Urothelium cell line (cell line): ENCODE measurements at regions not wholly inside any gene's neighbourhood (a gene's known extent, or its start where the extent isn't known, plus 50 kb on each side); places are given as distances from the start of the nearest gene placed in this dataset.
A peak's percentile ranks its signal among the peaks of the same experiment; 100 is the strongest.

ENCODE experiments used
- DNase-seq: peaks from one replicate; pipeline ENCODE4 v3.0.0; 2011; ENCODE audit warnings: low spot score, mixed read lengths
- FAIRE-seq: peaks from 2 replicates; lab custom pipeline; 2011; peaks lifted over from hg19 to GRCh38; lab: Jason Lieb, UNC

DNA sequence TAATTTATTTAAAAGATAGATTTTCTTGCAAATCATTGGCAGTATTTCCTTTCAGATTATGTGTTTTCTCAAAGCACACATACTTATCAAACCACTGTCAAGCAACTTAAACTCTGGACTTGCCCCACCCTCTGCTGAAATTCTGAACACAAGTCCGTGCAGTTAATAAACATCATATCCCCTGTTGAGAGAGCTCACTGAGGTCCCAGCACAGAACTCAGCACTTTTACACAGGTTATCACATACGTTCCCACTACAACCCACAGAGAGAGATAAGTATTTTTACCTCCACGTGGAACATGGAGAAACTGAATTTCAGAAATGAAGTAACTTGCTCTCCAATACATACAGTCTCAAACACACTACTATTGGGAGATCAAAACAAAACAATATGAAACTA is 267.6 kb upstream of the IGF1R start:
- DNase-seq (no peak), FAIRE-seq (no peak)

DNA sequence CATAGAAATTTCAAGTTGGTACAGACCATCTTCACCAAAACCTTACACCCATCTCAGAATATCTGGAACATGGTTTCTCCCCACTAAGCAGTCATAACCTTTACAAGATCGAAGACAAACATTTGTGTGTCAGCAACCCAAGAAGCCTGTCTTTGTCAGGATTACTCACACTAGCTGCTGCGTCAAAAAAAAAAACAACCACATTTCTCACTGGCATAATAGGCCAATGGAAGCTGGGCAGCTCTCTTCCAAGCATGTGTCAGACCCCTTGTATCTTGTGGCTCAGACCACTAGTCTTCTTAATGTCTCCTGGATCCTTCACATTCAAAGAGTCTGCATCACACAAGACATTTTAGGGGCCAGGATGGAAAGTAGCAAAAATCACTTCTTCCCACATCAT is 266.9 kb upstream of the IGF1R start:
- DNase-seq (no peak), FAIRE-seq (no peak)

DNA sequence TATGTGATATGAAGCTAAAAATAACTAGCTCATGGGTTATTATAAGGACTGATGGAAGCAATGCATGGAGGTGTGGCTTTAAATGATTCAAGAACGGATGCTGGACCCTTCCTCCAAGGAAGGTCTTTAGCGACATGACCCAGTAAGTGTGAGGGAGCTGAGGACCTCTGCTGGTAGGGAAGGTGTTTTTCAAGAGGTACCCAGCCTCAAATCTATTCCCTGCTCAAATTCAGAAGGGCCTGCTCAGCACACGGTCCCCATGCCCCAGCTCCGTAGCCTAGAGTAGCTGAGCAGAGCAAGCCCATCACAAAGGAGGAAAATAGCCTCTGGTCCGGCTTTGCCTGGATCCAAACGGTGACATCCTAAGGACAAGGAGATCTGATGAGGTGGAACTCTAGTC is 266.2 kb upstream of the IGF1R start:
- no peak for DNase-seq
- FAIRE-seq = no peak

DNA sequence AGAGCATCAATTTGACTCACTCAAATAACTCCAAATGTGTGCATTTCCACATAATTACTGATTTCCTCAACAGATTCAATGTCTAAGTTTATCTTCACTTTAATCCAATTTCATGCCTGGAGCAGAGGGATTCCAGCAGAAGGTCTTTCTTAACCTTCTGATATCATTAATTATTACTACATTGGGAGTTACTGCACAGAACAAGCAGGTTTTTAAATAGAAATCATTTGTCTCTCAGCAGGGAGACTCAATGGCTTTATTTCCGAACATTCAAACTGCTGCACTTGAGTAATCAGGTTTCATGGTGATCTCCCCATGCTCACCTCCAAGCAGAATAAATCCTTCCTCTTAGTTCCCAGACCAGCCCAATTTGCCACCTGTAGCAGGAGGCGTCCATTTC is 264.8 kb upstream of the IGF1R start:
- FAIRE-seq (no peak), DNase-seq (no peak)

DNA sequence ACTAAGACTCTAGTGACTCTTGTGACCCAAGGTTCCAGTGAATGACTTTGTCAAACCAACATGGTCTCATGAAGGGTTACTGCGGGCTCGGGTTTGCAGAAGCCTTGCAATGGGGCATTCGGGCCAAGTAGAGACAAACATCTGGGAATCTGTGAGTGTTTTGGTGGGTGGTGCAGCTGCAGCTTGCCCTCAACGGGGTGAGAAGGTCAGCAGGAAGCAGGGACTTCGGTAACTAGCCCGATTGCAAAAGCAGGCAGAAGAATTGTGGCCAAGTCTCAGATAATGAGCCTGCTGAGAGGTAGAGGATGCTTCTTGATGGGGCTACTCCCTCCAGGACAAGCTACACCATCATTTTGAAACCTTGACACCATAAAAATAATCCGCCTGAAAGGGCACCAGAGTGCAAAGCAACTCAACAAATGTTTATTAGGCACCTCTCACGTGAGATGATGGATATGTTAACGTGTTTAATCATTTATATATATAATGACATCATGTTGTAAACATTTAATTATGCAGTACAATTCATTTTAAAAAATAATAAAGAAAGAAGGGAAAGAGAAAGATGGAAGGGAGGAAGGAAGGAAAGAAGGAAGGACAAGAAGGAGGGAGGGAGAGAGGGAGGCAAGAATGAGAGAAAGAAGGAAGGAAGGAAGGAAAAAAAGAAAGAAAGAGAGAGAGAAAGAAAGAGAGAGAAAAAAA is 263.9 kb upstream of the IGF1R start:
- no peak for DNase-seq
- FAIRE-seq = no peak

DNA sequence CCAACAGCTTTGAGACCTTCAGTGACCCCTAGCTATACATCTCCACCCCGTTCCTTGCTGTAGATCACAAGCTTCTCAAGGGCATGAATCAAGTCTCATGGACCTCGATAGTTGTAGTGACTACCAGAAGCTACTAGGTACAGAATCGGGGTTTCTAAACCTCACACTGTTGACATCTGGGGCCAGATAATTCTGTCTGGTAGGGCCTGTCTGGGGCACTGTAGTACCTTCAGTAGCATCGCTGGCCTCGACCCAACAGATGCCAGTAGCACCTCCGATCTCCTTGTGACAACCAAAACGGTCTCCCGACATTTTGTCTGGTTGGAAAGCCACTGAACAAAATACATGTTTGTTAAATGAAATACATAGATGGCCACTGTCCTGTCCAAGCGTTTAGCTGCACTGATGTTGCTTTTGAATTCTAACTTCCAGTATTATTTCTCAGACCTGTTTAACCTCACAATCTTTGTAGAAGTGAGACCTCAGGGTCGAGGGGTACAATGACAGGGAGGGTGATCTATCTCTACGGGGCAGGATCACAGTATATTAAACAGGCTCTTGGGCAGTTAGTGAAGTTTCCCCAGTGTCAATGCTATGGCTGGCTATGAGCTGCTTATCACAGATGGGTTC is 262.5 kb upstream of the IGF1R start:
- DNase-seq (no peak), FAIRE-seq (peak; percentile 46)

DNA sequence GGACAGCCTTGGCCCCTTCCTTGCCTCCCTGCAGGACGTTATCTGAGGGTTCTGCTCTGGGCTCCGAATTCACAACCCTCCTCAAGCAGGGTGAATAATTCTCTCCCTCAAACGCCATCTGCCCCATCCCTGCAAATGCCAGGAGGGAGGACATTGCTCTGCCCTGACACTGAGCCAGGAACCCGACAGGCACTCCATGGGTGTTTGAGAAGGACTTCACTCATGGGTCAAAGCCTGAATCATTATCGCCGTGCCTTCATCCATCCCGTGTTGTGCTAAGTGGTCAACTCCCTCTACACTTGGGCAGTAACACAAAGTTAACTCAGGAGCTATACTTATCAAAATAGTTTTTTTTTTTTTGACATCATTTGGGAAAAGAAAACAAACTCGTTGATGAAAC is 261.8 kb upstream of the IGF1R start:
- FAIRE-seq (no peak), DNase-seq (no peak)

DNA sequence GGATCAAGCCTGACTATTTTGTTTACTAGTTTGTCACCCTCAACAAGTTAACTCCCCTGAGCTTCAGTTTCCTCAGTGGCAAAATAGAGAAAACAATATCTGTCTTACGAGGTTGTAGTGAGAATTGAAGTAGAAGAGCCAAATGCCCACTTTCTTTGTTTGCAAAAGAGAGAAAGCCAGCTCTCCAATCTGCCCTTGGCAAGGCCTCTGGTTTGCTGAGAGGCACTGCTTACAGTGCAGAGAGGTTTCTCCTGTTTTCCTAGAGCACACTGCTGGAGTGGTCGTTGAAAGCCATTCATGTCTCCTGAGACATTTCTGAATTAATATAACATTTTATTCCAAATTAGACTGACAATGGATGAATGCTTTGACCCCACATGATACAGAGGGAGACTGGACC is 260.5 kb upstream of the IGF1R start:
- FAIRE-seq (no peak), DNase-seq (no peak)

DNA sequence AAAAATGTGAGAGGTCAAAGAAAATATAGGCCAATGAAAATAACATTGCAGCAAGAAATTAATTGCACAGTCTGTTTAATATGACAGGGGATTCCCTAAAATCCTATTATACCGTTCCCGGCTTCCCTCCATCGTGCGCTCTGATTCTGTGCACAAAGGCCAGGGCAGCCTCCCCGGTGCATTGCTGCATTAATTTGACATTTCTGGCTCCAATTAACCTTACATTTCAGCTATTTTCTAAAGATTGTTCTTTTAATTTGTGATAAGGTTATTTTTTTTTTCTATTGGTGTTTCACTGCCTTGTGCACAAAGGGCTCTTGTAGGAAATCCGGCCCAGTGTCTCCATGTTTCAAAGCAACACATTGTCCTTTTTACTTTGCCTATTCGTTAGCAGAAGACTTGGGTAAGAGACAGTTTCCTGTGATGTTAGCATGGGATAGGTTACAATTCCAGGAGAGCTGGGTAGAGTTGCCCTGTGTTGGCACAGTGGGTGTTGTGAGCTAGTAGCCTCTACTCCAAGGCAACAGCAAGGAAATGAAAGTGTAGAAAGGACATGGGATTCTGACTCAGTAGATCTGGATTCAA is 257.3 kb upstream of the IGF1R start:
- no peak for FAIRE-seq
- DNase-seq = no peak

DNA sequence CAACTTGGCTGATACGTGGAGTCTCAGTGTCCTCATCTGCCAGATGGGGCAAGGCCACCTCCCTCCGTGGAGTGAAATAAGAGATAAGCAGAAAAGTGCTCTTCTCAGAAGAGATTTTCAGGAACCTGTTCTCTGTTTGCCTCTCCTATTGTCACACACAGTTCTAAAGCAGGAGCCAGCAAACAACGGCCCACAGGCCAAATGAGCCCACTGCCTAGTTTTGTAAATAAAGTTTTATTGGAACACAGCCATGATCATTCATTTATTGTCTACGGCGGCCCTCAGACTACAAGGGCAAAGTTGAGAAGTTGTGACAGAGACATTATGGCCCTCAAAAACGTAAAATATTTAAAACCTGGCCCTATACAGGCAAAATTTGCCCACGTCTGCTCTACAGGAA is 256.8 kb upstream of the IGF1R start:
- DNase-seq (no peak), FAIRE-seq (no peak)

DNA sequence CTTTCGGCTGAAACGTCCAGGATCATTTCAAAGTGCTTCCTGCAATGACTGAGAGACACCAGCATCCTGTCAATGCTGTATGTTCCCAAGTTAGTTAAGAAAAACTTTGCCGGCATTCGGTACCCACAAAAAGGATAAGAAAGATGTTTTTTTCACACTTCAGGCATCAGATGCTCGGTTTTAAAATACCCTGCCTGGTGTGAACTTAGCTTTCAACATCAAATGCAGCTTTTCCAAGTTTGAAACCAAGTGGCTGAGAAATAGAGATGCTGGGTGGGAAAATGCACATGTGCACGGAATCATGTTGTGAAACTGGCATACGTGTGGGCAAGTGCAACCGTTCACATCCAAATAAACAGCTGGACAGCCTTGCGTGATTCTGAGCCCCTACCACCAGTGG is 254.9 kb upstream of the IGF1R start:
- DNase-seq (no peak), FAIRE-seq (no peak)

DNA sequence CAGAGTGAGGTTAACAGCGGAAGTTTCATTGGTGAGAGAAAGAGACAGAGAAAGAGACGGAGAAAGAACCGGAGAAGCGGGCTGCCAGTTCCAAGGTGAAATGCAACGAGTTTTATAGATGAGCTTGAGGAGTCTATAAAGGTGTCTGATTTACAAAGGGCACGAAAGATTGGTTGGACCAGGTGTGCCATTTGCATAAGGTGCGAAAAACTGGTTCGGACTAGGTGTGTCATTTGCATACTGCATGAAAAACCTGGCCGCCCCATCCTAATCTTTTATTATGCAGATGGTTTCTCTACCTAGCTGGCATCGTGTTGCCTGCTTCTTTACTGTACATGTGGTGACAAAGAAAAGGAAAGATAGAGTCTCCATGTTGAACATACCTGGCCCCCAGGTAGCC is 253.8 kb upstream of the IGF1R start:
- DNase-seq (no peak), FAIRE-seq (no peak)

DNA sequence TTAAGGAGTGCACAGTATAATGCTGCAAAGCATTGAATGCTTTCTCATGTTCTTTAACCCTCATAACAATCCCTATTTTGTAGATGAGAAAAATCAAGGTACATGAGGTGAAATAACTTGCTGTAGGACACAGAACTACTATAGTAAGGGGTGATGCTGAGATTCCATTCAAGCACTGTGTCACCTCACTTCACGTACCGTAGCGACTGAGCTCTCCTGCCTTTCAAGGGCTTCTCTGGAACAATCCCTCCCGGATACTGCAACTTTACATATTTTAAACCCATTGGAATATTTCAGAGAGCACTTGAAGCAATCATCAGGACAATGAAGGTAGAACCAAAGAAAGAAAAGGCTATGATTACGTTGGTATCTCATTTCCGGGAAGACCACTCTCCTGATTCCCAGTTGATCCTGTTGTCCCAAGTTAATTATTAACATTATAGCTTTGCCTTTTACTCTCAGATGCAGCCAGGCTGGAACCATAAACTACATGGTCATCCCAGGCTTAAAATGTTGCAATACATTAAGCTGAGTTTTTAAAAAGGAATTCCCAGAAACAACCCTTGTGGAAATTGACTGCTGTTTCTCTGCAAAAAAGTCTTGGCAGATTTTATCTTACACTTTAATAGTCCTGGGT is 252.2 kb upstream of the IGF1R start:
- DNase-seq (no peak), FAIRE-seq (no peak)

DNA sequence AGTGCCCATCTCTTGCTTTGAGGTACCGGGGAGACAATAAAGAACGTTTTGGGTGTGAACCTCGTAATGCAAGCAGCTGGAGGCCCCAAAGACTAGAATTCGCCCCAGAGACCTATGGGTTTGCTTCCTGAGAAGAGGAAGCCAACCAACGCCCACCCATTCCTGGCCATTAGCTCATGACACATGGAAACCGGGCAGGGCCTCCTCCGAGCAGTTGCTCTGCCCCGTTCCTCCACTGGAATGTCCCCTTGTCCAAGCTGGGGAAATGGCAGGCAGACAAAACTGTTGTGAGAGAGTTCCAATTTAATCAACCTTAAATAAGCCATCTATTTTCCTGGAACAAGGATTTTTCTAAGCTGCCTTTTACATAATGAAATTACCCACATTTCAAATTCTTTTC is 250.9 kb upstream of the IGF1R start:
- FAIRE-seq (no peak), DNase-seq (no peak)

DNA sequence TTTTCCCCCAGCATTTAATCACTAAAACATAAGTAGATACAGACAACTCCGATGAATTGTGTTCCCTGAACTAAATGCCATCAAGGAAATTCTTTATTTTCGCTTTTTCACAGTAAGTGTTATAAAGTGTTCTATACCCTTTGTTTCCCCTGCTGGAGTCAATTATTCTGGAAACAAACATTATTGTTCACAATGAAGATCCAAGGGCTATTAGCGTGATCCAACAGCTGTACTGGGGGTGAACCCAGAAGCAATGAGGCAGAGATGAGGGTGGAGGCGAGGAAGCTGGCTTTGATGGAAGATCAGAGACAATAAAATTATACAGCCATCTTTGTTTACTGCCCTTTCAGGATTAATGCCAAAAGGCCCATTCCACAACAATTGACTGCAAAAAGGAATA is 250.3 kb upstream of the IGF1R start:
- FAIRE-seq (no peak), DNase-seq (no peak)

DNA sequence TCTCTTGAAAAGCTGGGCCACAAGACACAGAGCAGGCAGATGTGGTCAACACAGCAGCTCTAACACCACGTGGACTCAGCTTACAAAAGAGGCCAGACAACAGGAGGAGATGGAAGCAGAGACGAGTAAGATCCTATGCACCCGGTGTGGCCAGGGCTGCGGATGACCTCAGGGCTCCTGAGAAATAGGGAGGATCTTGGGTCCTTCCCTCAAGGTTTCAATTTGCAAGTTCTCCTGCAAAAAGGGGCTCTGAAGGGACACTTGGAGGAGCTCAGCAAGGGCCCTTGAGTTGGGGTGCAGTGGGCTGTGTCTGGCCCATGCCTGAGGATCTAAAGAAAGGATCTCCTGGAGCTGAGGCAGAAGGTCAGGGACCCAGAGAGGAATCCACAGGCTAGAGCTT is 249.5 kb upstream of the IGF1R start:
- FAIRE-seq = no peak
- no peak for DNase-seq

DNA sequence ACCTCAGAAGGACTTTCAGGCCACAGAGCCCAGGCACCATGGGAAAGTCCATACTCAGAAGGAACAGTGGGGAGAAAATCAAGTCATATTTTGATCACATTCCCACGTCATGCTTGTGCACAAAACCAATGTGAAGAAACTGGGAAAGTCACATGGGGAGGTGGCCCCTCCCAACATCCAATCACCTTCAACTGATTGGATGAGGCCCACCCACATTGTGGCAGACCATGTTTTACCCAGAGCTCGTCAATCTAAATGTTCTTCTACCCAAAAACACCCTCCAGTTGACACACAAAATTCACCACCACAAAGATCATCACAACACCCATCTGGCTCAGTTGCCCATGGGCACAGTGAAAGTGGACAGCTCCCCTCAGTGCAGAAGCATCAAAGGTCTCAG is 248.2 kb upstream of the IGF1R start:
- no peak for FAIRE-seq
- no peak for DNase-seq

DNA sequence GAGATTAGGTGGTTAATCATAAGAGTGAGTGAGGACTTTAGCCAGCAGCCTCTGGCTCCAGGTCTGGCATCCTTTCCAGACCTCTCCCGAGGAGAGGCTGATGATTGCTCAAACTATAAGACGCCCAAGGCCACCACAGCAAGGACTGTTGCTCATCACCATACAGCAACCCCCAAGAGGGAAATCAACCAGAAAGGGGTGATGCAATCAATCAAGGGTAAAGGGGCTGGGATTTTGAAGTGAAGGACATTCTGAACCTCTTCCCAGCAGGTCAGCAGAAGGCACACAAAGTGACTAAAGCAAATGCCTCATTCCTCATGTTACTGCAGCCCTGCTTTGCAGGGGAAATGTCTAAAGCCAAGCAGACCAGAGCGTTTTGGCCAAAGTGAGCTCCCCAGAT is 247.3 kb upstream of the IGF1R start:
- FAIRE-seq (no peak), DNase-seq (no peak)

DNA sequence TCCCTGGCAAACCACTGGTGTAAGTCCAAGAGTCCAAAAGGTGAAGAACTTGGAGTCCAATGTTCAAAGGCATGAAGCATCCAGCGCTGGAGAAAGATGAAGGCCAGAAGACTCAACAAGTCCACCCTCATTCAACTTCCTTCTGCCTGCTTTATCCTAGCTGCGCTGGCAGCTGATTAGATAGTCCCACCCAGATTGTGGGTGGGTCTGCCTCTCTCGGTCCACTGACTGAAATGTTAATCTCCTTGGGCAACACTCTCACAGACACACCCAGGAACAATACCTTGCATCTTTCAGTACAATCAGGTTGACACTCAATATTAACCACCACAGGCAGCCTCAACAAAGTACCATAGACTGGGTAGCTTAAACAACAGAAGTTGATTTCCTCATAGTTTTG is 245.9 kb upstream of the IGF1R start:
- DNase-seq = no peak
- FAIRE-seq = no peak

DNA sequence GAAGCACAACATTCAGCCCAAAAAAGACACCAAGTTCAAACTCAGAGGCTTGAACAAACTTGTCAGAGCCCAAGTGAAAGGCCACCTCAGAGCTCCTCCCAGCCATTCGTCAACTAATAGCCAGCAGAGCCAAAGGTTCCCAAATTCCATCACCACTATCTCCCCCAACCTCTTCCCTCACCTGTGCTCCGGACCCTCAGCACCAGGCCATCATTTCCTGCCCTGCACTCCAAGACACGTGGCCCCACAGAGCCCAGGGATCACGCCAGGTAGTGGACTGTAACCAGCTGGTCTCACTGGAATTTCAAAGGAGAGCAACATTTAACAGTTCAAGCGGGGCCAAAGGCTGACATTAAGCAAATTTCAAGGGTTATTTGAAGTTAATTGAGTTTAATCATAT is 245.2 kb upstream of the IGF1R start:
- FAIRE-seq (no peak), DNase-seq (no peak)

DNA sequence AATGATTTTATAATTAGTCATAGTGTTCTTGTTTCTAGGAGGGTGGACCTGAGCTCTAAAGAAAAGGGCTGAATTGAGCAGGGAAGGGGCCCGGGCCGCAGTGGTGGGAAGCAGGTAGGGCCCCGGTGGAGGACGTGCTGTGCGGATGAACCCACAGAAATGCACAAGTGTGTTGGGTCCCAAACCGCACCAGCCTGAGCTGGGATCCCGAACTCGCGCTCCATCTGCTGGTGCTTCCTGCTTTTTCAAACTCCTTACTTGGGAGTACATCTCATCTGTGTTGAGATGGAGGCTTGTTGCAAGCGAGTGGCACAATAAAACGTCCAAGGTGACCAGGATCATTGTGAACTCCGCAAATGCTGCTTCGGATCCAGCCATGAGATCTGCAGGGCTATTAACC is 244.8 kb upstream of the IGF1R start:
- DNase-seq (no peak), FAIRE-seq (no peak)

DNA sequence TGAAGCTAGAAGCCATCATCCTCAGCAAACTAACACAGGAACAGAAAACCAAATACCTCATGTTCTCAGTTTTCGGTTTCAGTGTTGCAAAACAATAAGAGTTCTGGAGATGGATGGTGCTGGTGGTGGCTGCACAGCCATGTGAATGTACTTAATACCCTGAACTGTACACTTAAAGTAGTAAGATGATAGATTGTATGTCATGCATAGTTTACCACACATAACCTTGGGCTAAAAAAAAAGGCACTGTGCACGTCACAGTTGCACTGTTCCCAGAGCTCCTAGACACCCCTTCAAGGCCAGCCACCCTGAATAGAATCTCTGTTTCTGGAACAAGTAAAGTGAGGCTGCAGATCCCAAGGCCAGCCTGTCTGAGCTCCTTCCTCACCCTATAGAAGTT is 243.3 kb upstream of the IGF1R start:
- DNase-seq = no peak
- no peak for FAIRE-seq
